ENCODE measurements at regions not wholly inside any gene's neighbourhood (a gene's known extent, or its start where the extent isn't known, plus 50 kb on each side); places are given as distances from the start of the nearest gene placed in this dataset.

GRCh38 chr2:39587641-39588040, 78.1 kb upstream of the TMEM178A start:
- no peak for DNase-seq (ENCODE audit: low spot score)
- no TSS peak for BruUV-seq (replicated peaks)
- intact Hi-C loops (cut with micrococcal nuclease; ENCODE audit: unreplicated experiment), result no loop called here
- H2AFZ ChIP-seq (ENCODE audit: low read length), result no peak overlapping the region
- no peak overlapping the region for H3K4me3 ChIP-seq (ENCODE audit: low read depth, low read length, poor library complexity, severe bottlenecking)
- no peaks in the 10 kb centered on the region for H3K4me1 ChIP-seq (ENCODE audit: insufficient read depth, low read length, poor library complexity, severe bottlenecking)
- POLR2A ChIA-PET, result interaction anchor here (0.8 kb wide), 1 partner anchor 381 kb away, joined by 3 read pairs; no protein-coding TSS in a partner anchor
- H3K9me2 ChIP-seq (ENCODE audit: insufficient read depth, low read length), result no peaks in the 10 kb centered on the region
- no peak for TF ChIP-seq CTCF (conservative IDR thresholded peaks at IDR 0.05; ENCODE audit: low read length)
- TF ChIP-seq EZH2phosphoT487 (IDR thresholded peaks at IDR 0.05; ENCODE audit: borderline replicate concordance, low read depth, low read length), result no peak
- H3K4me2 ChIP-seq (ENCODE audit: low read length), result no peak overlapping the region
- H4K20me1 ChIP-seq (ENCODE audit: insufficient read depth, low read length), result no peaks in the 10 kb centered on the region
- H3K9me3 ChIP-seq (ENCODE audit: low read length), result no peaks in the 10 kb centered on the region
- CTCF ChIA-PET (ENCODE audit: unreplicated experiment), result no interaction called here
- H3K79me2 ChIP-seq (ENCODE audit: insufficient read depth, low read depth, low read length), result no peaks in the 10 kb centered on the region
- H3K27ac ChIP-seq (ENCODE audit: low read depth, low read length, poor library complexity, severe bottlenecking), result no peak overlapping the region
- H3K36me3 ChIP-seq (ENCODE audit: insufficient read depth, low read length), result no peaks in the 10 kb centered on the region

GRCh38 chr2:39593439-39594393, 72.0 kb upstream of the TMEM178A start:
- Histone ChIP-seq H2AFZ (ENCODE audit: low read length) (no peak overlapping the region), H3K4me1 (ENCODE audit: insufficient read depth, low read length, poor library complexity, severe bottlenecking) (no peaks in the 10 kb centered on the region), H3K9me2 (ENCODE audit: insufficient read depth, low read length) (no peaks in the 10 kb centered on the region), H3K9me3 (ENCODE audit: low read length) (no peaks in the 10 kb centered on the region), H3K79me2 (ENCODE audit: insufficient read depth, low read depth, low read length) (no peaks in the 10 kb centered on the region), H3K4me2 (ENCODE audit: low read length) (no peak overlapping the region), H3K4me3 (ENCODE audit: low read depth, low read length, poor library complexity, severe bottlenecking) (no peak overlapping the region), H4K20me1 (ENCODE audit: insufficient read depth, low read length) (no peaks in the 10 kb centered on the region), H3K27ac (ENCODE audit: low read depth, low read length, poor library complexity, severe bottlenecking) (no peak overlapping the region), H3K36me3 (ENCODE audit: insufficient read depth, low read length) (no peaks in the 10 kb centered on the region)
- CTCF ChIA-PET (ENCODE audit: unreplicated experiment), result interaction anchor here (0.6 kb wide), 1 partner anchor 1288 kb away, joined by 3 read pairs; no protein-coding TSS in a partner anchor
- TF ChIP-seq CTCF (conservative IDR thresholded peaks at IDR 0.05; ENCODE audit: low read length) (peak; percentile 47; the same call in 1 of the 2 replicates), EZH2phosphoT487 (IDR thresholded peaks at IDR 0.05; ENCODE audit: borderline replicate concordance, low read depth, low read length) (no peak)
- DNase-seq (ENCODE audit: low spot score), result peak; percentile 26
- POLR2A ChIA-PET, result interaction anchor here (0.5 to 1.2 kb wide), 6 partner anchors 11 to 1730 kb away, joined by 3 to 7 read pairs (median 3); no protein-coding TSS in a partner anchor
- intact Hi-C loops (cut with micrococcal nuclease; ENCODE audit: unreplicated experiment), result no loop called here
- BruUV-seq (replicated peaks), result no TSS peak

GRCh38 chr2:39595116-39595515, 70.6 kb upstream of the TMEM178A start:
- Histone ChIP-seq H3K36me3 (ENCODE audit: insufficient read depth, low read length) (no peaks in the 10 kb centered on the region), H3K4me1 (ENCODE audit: insufficient read depth, low read length, poor library complexity, severe bottlenecking) (no peaks in the 10 kb centered on the region), H3K4me2 (ENCODE audit: low read length) (no peak overlapping the region), H2AFZ (ENCODE audit: low read length) (no peak overlapping the region), H3K79me2 (ENCODE audit: insufficient read depth, low read depth, low read length) (no peaks in the 10 kb centered on the region), H3K4me3 (ENCODE audit: low read depth, low read length, poor library complexity, severe bottlenecking) (no peak overlapping the region), H3K9me2 (ENCODE audit: insufficient read depth, low read length) (no peaks in the 10 kb centered on the region), H3K27ac (ENCODE audit: low read depth, low read length, poor library complexity, severe bottlenecking) (no peak overlapping the region), H4K20me1 (ENCODE audit: insufficient read depth, low read length) (no peaks in the 10 kb centered on the region), H3K9me3 (ENCODE audit: low read length) (no peaks in the 10 kb centered on the region)
- intact Hi-C loops (cut with micrococcal nuclease; ENCODE audit: unreplicated experiment), result no loop called here
- CTCF ChIA-PET (ENCODE audit: unreplicated experiment), result no interaction called here
- POLR2A ChIA-PET, result no interaction called here
- DNase-seq (ENCODE audit: low spot score), result no peak
- TF ChIP-seq EZH2phosphoT487 (IDR thresholded peaks at IDR 0.05; ENCODE audit: borderline replicate concordance, low read depth, low read length), result no peak
- TF ChIP-seq CTCF (conservative IDR thresholded peaks at IDR 0.05; ENCODE audit: low read length), result no peak
- no TSS peak for BruUV-seq (replicated peaks)
